Renal cortical epithelial cell (primary cell): ENCODE measurements at regions not wholly inside any gene's neighbourhood (a gene's known extent, or its start where the extent isn't known, plus 50 kb on each side); places are given as distances from the start of the nearest gene placed in this dataset.
A peak's percentile ranks its signal among the peaks of the same experiment; 100 is the strongest.

Source experiments
- DNase-seq: peaks from one replicate; pipeline ENCODE4 v3.0.0-alpha.2; 2011; ENCODE audit warnings: low read depth

- no peak for DNase-seq
Observed at GRCh38 chr13:100855151-100855550, 180.6 kb upstream of the TMTC4 start.

DNA sequence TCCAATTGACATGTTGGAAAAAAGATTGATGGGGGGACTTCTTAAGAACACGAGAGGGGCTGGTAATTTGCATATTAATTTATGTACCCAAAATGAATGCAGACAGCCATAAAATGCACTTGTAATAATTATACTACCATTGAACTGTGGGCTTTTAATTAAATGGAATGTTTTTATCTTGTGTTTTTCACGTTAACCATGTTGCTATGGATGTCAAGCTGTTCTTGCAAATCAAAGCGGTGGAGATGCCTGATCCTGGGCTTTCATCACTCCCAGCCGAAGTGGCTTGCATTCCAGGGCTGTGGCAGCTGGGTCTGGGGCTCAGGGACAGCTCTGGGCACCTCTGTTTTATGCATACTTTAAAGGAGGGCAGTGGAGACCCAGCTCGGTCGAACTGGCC lies 179.4 kb upstream of the TMTC4 start:
- DNase-seq, result no peak

DNA sequence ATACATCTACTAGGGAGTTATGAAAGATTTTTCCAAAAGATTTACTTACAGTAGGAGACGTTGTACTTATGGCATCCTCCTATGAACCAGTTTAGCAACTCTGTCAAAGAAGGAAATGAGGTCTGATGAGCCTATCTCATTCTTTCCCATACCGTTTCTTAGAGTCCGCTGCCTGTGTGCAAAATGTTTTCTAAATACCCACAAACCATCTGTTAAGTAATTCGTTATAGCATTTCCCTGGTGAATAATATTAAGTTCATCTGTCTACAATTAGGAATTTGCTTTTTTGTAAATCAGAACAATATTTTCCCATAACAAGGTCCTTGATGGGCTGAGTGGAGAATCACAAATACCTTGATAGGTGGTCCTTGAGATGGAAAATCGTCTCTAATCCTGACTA lies 178.8 kb upstream of the TMTC4 start:
- DNase-seq, result no peak

- no peak for DNase-seq
Observed at GRCh38 chr13:100852146-100852545, 177.6 kb upstream of the TMTC4 start.

GRCh38 chr13:100848304-100848703 lies 173.7 kb upstream of the TMTC4 start:
- DNase-seq, result no peak

DNA sequence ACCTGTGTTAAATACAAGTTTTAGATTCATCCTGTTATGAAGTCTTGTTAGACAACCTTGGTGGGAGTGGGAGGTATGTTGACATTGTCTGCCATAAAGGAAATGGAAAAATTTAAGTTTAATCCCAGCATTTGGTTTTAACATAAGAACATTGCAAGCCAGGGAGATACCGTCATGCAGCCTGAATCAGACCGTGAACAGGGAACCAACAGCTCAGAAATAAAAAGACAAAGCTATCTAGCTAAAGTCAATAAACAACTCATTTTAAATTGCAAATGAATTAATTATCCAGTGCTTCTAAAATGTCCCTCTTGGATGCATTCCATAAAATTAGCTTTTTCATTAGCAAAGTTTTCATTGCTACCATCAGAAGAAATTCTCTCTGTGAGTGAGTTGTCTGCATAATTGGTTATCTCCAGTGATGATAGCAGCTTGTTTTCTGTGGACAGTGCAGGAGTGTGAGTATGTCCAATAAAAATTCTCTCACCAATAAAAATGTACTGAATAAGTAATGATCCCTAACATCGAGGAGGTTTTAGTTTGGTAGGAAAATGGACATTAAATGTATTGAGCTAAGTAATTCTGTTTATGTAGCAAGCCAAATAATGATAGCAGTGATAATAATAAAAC lies 170.6 kb upstream of the TMTC4 start:
- no peak for DNase-seq

GRCh38 chr13:100842136-100842535 lies 167.5 kb upstream of the TMTC4 start:
- DNase-seq, result no peak

GRCh38 chr13:100838387-100838786 lies 163.8 kb upstream of the TMTC4 start:
- DNase-seq, result no peak

DNA sequence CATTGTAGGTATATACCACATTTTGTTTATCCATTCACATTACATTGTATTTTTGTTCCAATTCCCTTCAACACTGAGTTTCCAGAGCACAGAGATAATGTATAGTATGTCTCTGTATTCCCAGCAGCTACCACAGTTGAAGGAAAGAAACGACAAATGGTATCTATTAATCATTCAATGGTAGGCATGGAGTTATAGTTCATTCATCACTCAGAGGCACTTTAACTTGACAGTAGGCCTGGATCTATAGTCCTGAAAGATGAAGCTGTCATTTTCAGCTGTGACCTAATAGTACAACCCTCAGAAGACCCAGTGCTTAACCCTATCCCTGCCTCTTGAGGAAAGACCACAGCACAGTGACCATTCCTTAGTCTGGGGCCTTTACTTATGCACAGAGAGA lies 163.0 kb upstream of the TMTC4 start:
- no peak for DNase-seq

DNA sequence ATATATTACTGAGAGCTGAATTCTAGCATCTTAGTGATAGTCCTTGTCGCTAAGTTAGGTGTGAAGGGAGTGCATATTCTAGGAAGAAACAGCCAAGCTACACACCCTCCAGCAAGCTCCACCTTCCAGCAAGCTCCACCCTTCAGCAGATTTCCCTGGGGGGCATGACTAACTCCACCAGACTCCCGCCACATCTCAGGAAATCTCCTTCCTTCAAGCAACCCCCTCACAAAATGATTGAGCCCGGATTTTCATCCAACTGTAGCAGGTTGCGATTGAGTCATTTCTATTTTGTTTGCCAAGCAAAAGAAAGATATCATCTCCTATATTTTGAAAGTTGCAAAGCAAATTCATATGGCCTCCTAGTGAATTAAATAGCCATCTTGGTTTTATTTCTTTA lies 162.1 kb upstream of the TMTC4 start:
- DNase-seq, result no peak

DNA sequence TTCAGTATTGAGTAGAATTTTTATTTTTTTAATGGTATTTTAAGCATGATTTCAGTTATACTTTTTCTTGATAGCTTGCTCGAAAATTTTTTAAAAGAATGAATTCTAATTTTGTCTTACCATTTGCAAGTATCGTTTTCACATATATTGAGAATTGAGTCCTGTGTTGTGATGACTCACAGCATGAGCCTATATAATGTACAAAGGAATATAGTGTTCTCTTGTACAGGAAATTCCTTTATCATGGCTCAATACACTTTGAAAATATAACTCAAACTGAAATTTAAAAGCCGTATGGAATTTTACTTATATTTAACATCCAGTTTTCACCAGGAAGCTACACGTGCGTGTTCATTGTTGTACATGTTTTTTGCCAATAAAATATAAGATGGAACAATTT lies 161.1 kb upstream of the TMTC4 start:
- DNase-seq, result no peak

DNA sequence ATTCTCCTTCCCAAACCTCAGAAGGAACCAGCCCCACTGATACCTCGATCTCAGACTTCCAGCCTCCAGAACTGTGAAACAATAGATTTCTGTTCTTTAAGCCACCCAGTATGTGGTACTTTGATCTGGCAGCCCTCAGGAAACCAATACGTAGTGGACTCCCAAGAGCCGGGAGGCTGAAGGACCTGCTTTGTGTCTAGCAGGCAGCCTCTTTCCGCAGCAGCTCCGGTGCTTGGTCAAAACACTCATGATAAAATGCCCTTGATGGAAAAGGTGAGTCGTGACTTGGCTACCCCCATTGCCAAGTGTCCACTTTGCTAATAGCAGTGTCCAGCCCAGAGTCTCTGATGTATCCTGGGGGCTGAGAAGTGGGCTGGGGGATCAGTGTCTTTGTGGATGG lies 158.8 kb upstream of the TMTC4 start:
- no peak for DNase-seq

DNA sequence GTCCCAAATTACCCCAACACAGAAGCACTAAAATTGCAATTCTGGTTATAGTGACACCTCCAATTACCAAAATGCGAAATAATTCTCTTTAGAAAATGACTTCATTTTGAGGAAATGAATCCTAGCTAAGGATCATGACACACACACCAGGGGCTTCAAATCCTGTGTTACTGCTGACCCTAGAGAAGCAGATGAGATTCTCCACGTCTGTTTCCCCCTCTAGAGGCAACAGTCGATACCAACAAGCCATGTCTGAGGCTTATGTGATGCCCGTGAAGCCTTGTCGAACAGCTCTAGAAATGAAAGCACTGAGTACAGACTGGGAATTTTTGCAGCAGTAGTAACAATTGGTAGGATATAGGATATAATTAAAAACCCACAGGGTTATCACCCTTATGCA lies 153.6 kb upstream of the TMTC4 start:
- peak; percentile 4 for DNase-seq

DNA sequence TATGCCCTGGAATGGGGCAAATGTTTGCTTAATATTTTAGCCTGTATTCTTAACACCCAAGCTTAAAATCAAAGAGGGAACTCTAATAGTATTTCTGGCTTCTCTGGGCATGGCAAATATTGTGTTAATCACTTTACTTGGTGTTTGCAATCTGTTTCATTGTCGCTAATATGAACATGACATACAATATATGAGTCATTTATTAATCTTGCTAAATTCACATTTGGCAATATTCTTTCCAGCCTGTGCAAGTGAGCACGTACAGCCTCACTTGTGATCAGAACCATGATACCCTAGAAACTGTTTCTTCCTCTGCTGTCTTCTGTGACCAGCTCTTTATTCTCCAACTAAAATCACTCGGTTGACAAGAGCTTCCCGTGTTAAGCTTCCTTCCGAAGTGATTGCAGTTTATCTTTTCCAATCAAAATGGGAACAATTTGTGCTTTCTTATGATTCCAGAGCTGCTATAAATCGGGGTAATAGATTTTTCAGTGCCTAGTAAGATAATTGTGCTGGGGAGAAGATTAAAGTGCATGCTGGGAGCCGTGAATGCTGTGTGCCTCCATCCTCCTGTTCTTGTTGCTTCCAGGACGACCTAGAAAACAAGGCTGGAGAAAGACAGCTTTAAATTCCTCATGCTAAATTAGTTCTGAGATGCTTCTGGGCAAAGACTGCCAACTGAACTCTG lies 153.0 kb upstream of the TMTC4 start:
- DNase-seq, result no peak

GRCh38 chr13:100826441-100826840 lies 151.8 kb upstream of the TMTC4 start:
- no peak for DNase-seq

DNA sequence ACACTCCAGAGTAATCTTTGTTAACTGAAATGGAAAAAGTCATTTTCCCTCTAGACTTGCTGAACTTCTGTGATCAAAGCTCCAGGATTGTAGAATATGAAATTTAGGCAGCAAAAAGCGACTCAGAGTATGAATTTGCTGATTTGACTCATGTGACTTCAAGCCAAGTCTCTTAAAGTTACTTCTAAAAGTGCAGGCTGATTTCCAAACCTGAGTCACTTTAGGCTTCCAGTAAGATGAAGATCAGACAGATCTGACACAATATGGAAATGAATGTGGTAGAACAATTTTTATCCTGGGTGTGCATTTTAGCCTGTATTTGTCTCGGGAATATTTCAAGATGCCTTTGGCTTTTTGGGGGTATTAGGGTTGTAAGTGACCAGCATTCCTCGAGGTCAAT lies 151.0 kb upstream of the TMTC4 start:
- no peak for DNase-seq

GRCh38 chr13:100824366-100824765 lies 149.8 kb upstream of the TMTC4 start:
- DNase-seq, result no peak

DNA sequence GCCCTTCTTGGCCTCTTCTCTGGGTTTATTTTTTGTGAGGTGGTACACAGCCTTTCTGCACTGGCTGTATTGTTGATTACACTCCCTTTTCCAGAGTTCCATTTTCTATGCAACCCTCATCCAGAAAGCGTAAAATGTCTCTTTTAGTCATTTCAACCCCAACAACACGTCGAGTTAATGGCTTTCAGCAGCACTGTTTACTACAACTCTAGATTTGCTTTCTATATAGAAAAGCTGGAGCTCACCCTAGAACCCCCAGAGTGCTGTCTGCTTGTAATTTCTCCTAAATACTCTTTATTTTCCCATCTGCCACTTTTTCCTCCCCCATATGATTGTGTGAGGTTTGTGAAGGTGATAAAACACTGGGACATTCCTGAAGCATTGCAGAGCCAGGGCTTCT lies 148.9 kb upstream of the TMTC4 start:
- no peak for DNase-seq

DNA sequence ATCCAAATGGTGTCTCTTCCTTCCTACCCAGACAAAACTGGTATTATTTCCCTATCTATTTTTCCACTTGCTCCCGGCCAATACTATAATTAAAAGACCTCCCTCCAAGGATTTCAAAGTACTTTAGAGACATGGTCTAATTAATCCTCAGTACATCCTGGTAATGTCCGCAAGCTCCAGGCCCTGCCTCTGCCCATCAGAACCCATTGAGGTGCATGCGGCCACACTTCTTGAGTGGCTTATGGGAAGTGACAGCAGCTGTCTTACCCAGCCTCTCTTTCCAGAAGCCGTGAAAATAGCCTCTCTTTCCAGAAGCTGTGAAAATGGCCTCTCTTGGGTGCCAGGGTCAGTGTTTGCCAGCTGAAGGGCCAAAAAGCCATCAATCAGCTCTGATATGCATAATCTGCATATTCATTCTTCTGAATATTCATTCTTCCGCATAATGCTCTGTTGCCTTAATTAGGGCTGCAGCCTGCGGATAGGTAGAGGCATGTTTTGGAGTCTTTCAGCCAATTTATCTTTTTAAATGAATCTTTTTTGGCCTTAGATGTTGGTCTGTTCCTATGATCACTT lies 148.4 kb upstream of the TMTC4 start:
- DNase-seq, result no peak

DNA sequence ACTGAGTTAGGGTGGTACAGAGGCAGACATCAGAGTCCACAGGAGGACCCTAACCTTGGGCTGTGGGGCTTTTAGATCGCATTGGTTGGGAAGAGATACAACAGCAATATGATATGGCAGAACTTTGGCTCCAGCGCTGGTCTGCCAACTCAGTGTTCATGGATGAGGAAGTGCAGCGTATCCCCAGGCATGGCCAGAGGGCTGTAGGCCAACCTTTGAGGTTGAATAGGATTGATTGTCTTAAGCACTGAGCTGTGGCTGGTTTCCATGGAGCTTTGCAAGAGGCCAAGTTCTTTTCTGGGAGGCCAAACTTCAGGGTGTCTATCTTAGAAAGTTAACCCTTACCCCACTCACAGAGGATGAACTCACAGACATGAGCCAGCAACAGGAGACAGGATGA lies 144.1 kb upstream of the TMTC4 start:
- DNase-seq, result peak; percentile 67

DNA sequence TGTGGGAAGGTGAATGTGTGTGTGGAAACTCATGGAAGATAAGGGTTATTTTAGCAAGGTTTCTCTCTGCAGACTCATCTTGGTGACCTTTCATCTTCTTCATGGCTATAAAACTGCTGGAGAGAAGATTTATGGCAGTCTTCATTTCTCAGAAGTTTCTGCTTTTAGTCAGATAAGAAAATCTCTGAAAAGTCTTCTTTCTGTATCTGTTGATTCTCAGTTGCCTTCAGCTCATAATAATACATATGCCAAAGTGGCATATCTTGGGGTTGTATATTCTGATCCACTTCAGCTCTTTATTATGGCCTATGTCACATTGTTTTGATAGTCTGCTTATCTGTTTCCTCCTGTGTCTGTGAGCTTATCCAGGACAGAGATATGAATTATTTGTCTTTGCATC lies 143.3 kb upstream of the TMTC4 start:
- no peak for DNase-seq

- DNase-seq, result no peak
Observed at GRCh38 chr13:100815476-100816046, 141.0 kb upstream of the TMTC4 start.

GRCh38 chr13:100812982-100813584 lies 138.5 kb upstream of the TMTC4 start:
- no peak for DNase-seq
